ENCODE measurements at regions not wholly inside any gene's neighbourhood (a gene's known extent, or its start where the extent isn't known, plus 50 kb on each side); places are given as distances from the start of the nearest gene placed in this dataset.
"Not testable (repeated sequence)": the region's sequence is repeated elsewhere in the genome, so short reads cannot be mapped to it uniquely, and the experiment has no call there.

GRCh38 chr17:45554479-45554878, 64.0 kb upstream of the PLEKHM1 start:
- not testable (repeated sequence) for DNase-seq

GRCh38 chr17:45558821-45559220, 68.3 kb upstream of the PLEKHM1 start:
- DNase-seq, result not testable (repeated sequence)

GRCh38 chr17:45562868-45563267, 72.3 kb upstream of the PLEKHM1 start:
- not testable (repeated sequence) for DNase-seq

GRCh38 chr17:45563283-45563682, 72.8 kb upstream of the PLEKHM1 start:
- not testable (repeated sequence) for DNase-seq

- not testable (repeated sequence) for DNase-seq
Measured at GRCh38 chr17:45568275-45568674, 77.8 kb upstream of the PLEKHM1 start.

- DNase-seq, result not testable (repeated sequence)
Measured at GRCh38 chr17:45573326-45573725, 82.8 kb upstream of the PLEKHM1 start.

- DNase-seq, result no peak
Measured at GRCh38 chr17:45573924-45574770, 83.6 kb upstream of the PLEKHM1 start.

GRCh38 chr17:45575126-45575885, 84.8 kb upstream of the PLEKHM1 start:
- no peak for DNase-seq

GRCh38 chr17:45576527-45577307, 86.2 kb upstream of the PLEKHM1 start:
- DNase-seq, result not testable (repeated sequence)

GRCh38 chr17:45577571-45578279, 87.2 kb upstream of the PLEKHM1 start:
- no peak for DNase-seq

- no peak for DNase-seq
Measured at GRCh38 chr17:45578516-45579455, 88.3 kb upstream of the PLEKHM1 start.

- no peak for DNase-seq
Measured at GRCh38 chr17:45579529-45580495, 89.3 kb upstream of the PLEKHM1 start.

- DNase-seq, result no peak
Measured at GRCh38 chr17:45580924-45581323, 90.4 kb upstream of the PLEKHM1 start.

- DNase-seq, result no peak
Measured at GRCh38 chr17:45581860-45582259, 91.3 kb upstream of the PLEKHM1 start.

- DNase-seq, result no peak
Measured at GRCh38 chr17:45584092-45585036, 93.8 kb upstream of the PLEKHM1 start.

- DNase-seq, result not testable (repeated sequence)
Measured at GRCh38 chr17:45585037-45585733, 94.7 kb upstream of the PLEKHM1 start.

All from nucleus accumbens (tissue), 56 donors.